PC-3 (cell line): ENCODE measurements at regions not wholly inside any gene's neighbourhood (a gene's known extent, or its start where the extent isn't known, plus 50 kb on each side); places are given as distances from the start of the nearest gene placed in this dataset.

ENCODE experiments used
- CTCF ChIP-seq: fragments of 300-600 bp; sonication (generic); conservative IDR thresholded peaks from 2 replicates; pipeline ENCODE4 v1.5.1; 2017; ENCODE audit warnings: antibody characterized with exemption, low read depth, mild to moderate bottlenecking, low read length
- EZH2 ChIP-seq: fragments of 300-600 bp; sonication (generic); IDR thresholded peaks from one replicate; pipeline ENCODE4 v1.6.1; 2017; ENCODE audit warnings: antibody characterized with exemption, mild to moderate bottlenecking, low read length; ENCODE audit not compliant: unreplicated experiment
- EZH2phosphoT487 ChIP-seq: fragments of 300-600 bp; sonication (generic); IDR thresholded peaks from 2 replicates; pipeline ENCODE4 v1.6.1; 2018; ENCODE audit warnings: mild to moderate bottlenecking, antibody characterized with exemption, low read length, borderline replicate concordance

- no peak for TF ChIP-seq CTCF
- no peak for TF ChIP-seq EZH2
- TF ChIP-seq EZH2phosphoT487 = no peak
Measured at GRCh38 chr12:66919466-66919865, 240.6 kb upstream of the GRIP1 start.
